HG03460 (cell line): ENCODE measurements at regions not wholly inside any gene's neighbourhood (a gene's known extent, or its start where the extent isn't known, plus 50 kb on each side); places are given as distances from the start of the nearest gene placed in this dataset.

ENCODE experiments used
- ATAC-seq: cut with Tn5 transposase; IDR thresholded peaks from one replicate; pipeline ENCODE4 v1.9.1; 2021; ENCODE audit not compliant: unreplicated experiment

DNA sequence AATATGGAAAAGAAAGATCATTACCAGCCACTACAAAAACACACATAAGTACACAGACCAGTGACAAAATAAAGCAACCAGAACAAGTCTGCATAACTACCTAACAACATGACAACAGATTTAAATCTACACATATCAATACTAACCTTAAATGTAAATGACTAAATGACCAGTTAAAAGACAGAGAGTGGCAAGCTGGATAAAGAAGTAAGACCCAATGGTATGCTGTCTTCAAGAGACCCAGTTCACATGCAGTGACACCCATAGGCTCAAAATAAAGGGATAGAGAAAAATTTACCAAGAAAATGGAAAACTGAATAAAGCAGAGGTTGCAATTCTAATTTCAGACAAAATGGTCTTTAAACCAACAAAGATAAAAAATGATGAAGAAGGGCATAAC lies 938.1 kb downstream of the EFNA5 start:
- no peak for ATAC-seq

DNA sequence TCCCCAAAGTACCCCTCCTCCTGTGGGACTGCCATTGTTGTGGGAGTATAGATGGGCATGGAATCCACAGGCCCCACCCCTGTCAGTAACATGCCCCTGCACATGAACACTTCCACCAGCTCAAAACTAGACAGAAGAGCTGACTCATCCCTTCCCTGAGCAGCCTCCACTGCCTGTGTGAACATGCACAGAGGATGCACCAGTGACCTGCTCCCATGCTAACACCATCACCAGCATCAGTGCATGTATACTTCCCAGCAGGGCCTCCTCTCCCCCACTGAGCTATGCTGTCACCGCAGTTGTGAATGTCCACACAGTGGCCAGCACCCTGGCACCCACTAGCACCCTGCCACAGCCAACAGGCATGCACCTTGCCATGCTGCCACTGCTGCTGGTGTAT lies 939.8 kb downstream of the EFNA5 start:
- ATAC-seq = no peak

DNA sequence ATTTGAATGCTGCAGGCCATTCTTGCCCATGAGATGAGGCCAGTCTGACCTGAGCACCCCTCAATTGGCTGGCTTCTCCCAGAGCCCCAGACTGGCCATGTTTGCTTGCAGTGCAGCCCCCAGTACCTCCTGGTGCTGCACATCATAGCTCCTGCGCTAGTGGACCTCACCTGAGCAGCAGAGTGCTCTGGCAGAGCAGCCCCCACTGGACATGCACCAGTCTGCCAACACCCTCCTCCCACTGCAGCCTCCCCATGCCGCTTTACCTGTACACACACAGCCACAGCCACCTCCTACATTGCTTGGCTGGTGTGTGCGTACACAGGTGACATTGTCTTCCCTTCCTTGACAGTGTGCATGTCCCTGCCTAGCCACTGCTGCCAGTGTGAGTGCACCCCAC lies 940.2 kb downstream of the EFNA5 start:
- no peak for ATAC-seq

DNA sequence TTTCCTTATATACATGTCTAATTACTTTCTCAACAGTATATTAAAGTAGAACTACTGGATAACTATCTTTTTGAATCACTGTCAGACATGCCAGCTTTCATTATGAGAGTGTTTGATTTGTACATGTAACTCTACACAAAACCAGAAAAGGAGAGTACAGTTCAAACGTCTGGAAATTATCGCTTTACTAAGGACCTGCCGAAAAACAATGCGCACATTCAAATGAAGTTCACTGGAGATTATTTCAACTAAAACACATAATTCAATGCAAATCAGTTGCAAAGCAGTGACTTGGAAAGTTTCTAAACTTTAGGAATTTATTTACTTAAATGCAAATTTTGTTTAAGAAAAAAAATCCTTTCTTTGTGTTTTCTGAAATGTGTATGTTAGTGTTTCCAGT lies 942.5 kb downstream of the EFNA5 start:
- no peak for ATAC-seq

DNA sequence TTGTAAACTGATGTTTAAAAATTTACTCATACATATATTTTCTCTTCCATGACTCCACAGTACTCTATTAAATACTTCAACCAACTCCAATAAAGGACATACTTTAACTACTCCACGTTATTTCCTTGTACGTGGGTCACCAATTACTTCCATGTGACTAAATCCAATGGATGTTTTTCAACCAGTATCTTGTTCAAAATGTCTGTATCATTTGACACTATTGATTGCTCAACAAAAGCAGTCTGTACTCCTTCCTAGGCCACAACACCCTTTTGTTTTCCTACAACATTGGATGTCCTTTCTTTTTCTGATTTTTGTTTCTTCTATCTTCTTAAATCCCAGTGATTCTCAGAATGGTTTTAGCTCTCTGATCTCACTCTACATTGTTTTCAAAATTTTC lies 943.7 kb downstream of the EFNA5 start:
- ATAC-seq = no peak

DNA sequence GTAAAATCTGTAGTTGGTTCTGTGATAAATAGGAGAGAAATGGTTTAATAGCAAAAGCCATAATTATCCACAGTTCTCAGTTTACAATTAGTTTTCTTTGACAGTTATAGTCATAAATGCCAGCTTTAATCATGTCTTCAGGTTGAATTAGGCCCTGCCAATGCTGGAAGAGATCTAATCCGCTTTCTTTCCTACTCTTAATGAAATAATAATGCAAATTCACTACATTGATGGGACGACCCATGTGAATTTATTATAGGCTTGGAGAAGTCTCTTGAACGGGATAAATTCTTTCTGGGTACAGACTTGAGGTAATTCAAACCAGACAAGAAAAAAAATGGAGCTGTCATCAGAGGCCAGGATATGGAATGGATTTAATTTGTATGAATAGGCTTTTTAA lies 950.4 kb downstream of the EFNA5 start:
- no peak for ATAC-seq

DNA sequence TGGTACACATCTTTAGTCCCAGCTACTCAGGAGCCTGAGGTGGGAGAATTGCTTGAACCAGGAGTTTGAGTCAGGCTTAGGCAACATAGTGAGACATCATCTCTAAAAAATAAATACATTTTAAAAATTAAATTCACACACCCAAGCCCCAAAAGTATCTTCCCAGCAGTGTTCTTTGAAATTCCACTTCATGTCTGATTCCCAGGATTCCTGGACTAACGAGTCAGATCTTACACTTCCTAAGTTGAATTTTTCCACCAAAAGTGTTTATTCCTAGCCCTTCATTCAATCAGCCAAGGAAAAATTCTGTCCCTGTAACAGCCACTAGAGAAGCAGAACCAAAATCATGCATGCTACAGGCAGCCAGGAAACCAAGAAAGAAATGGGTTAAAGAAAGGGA lies 970.9 kb downstream of the EFNA5 start:
- ATAC-seq = no peak

DNA sequence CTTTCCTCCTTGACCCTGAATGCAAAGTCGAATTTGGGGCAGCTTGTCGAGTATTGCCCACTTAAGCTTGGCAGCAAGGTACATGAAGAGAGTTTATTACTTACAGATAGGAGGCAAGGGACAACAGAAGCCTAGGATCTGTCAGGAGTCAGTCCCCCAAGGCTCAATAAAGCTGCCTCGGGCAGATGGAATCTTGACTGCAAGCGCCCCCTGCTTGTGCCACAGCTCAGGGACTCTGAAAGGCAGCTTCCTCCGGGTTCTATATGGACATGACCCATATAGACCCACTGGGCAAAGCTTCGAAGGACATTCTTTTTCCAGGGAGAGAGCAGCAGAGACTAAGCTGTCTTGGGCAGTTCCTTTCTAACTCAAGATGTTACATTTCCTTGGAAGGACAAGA lies 971.5 kb downstream of the EFNA5 start:
- ATAC-seq = no peak

DNA sequence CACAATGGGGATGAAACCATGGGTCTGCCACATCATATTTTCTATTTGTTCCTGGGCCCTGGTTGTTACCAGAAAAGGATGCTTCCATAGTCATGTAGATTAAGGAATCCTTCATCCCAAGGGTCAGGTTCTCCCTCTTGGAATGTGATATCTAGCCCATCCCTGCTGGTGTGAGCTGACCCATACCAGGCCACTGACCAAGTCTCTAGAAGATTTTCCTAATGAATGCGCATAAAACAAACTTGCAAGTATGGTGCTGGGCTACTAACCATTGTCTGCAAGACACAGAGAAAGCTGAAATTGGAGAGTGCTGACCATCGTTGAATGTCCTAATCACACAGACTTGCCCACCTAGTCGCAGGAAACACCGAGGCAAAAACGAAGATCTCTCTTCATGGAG lies 972.6 kb downstream of the EFNA5 start:
- no peak for ATAC-seq

DNA sequence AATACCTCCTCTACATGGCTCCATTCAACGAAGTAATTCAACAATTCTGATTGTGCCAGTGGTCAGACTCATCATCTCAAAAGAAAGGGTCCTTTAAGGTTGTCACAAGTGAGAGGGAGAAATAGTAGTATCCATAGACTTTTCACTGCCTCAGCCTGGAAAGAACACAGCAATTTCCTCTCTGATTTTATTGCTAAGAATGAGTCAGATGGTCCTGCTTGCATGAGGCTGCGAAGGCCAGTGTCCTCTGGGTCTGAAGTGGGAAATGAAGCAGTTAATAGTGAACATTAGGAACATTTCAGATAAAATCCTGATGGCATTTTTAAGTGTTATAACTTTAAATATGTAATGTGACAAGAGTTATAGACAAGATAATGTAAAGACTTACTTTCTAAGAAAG lies 979.0 kb downstream of the EFNA5 start:
- no peak for ATAC-seq

DNA sequence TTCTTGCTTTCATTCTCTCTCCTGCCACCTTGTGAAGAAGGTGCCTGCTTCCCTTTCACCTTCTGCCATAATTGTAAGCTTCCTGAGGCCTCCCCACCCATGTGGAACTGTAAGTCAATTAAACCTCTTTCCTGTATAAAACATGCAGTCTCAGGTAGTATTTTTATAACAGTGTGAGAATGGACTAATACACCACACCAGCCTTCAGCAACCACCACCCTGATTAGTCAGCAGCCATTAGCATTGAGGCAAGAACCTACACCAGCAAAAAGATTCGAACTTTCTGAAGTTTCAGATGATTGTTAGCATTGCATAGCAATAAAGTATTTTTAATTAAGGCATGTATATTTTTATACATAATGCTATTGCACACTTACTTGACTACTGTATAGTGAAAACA lies 980.2 kb downstream of the EFNA5 start:
- no peak for ATAC-seq

DNA sequence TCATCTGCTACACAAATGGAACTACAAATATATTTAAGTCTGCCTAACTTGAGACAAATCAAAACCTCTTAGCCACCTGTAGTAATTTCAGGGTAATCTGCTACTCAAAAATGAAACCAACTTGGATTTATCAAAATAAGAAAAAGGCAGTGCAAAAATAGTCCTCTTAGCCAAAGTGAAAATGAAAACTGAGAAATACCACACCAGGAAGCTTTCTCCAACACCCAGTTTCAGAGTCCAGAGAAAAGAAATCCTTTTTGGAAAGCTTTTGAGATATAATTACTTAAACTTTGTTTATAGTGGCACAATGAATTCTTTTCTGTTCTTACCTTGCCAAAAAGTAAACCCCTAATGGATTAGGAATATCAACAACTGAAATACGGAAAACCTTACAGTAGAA lies 990.4 kb downstream of the EFNA5 start:
- ATAC-seq = peak; percentile 78

DNA sequence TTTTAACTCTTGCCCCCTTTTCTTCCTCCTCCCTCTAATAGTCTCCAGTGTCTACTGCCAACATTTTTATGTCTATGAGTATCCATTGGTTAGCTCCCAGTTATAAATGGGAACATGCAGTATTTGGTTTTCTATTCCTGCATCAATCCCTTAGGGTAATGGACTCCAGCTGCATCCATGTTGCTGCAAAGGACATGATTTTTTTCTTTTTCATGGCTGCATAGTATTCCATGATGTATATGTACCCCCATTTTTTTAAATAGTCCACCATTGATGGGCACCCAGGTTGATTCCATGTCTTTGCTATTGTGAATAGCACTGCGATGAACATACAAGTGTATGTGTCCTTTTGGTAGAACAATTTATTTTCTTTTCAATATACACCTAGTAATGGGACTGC lies 993.7 kb downstream of the EFNA5 start:
- ATAC-seq = no peak

DNA sequence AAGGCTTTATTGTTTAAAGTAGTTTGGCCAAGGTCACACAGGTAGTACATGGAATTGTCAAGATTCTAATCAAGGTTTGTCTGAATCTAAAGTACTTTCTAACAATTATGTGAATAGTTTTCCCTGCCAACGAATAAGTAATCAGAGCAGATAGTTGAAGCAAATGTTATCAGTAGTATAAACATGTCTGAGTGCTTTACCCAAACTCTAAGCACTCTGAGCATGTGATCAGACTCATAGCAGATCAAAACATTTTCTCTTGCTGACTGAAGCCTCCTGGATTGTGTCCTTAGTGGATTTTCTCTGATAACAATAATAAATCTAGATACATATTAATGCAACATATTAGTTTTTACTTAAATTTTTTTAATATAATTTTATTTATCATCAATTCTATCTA lies 995.0 kb downstream of the EFNA5 start:
- no peak for ATAC-seq

DNA sequence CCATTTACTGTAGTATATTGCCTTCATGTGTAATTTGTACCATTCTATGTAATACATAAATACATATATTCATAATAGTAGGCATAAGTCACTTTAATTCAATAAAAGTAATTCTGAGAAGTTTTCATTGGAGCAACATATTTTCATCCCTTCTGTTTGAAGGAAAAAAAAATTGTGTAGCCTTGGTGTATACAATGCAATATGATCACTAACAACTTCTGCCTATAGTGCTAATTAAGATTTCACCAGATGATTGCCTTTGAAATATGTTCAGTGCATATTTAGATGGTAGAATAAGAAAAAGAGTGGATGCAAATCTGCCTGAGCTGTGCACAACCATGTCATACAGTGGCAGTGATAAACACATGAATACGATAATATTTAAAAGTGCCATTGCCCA lies 996.8 kb downstream of the EFNA5 start:
- no peak for ATAC-seq

DNA sequence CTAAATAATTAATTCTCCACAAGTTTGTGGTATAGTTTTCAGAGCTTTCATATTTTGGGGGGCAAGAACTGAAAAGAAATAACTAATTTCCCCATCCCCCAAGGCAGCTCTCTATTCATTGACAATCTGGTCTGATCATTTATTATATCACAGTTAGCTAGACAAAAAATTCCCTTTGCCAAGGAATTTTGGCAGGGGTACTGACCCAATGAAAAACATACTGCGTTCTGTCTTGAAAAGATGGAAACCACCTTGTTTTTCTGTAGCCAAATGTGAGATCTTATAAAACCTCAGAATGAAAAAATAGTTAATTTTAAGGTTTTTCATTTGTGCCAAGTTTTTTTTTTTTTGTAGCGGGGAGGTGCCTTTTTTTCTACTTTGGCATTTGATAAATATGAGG lies 1008.9 kb downstream of the EFNA5 start:
- ATAC-seq = no peak

DNA sequence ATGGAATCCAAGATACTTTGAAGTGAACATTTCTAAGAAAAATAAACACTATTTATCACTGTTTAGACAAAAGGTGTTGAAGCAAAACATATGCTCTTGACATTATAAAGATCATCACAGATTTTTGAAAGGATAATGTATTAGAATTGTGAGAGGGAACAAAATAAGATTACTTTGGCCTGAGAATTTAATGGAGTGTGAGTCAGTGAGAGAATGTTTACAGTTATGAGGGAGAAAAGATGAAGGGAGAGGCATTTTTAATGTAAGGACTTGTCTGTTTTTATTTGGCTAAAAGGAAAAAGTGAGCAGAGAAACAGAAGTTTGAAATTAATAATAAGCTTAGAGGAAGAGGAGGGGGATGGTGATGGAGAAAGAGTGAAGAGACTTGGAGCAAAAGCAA lies 1010.1 kb downstream of the EFNA5 start:
- ATAC-seq = no peak

DNA sequence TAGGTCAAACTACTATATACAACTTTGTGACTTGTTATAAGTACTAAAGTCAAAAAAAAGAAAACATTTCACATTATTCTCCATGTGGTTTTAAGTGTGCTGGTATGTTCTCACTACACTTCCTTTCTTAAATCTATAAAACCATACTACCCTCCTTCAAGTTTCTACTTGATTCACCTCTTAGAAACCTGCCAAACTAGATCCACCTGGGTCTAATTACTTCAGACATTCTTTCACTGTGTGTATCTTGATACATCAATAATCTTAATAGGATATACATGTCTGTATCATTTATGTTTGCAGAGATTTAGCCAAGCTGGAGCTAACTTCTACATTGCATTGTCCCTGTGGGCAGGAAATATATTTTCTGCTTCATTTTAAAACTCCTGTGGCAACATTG lies 1012.6 kb downstream of the EFNA5 start:
- no peak for ATAC-seq

DNA sequence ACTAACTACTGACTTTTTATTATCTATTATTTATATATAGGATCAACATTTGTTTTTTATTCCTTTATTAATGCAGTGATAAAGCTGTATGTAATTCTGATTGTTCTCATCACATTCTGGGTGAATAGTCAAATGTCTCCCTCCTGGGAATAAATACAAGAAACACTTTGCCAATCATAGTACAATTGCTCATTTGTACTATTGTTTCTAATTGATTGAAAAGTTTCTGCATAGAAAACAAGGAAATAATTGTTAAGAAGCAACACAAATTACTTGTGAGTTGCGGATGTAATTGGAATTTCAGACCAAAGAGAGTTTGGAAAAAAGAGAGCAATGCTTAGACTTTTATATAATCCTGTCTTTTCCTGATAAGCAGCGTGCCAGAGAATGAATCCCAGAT lies 1013.9 kb downstream of the EFNA5 start:
- ATAC-seq = no peak

DNA sequence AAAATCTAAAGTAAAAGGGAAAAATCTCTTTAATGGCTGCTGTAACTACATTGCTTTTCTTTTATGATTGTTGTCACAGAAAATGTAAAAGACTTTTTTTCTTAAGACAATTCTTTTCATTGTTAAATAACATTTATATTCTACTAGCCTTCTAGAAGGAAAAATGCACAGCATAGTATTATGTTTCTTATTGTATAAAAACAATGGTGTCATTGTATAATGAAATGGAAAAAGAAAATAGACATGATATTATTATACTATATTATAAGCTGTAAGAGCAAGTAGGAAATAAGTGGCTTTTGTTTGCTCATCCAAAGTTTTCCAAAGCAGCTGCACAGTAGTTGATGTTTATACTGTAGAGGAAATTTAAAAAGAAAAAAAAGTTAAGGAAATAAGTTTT lies 1021.7 kb downstream of the EFNA5 start:
- no peak for ATAC-seq

DNA sequence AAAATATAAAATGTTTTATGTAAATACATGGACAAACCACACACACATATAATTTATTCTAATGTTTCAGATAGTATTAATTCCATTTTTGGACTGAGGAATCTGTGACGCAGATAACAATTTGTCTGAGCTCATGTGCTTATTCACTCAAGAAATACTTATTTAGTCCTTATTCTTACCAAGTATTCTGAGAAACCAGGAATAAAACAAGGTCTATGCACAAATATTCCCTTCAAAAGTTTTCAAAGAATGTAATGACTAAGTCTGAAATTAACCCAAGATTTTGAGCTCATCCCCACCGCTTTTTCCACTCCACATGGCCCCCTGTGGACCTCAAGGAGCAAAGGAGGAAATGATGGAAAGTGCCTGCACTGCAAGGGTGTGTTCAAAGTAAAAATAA lies 1022.3 kb downstream of the EFNA5 start:
- no peak for ATAC-seq

DNA sequence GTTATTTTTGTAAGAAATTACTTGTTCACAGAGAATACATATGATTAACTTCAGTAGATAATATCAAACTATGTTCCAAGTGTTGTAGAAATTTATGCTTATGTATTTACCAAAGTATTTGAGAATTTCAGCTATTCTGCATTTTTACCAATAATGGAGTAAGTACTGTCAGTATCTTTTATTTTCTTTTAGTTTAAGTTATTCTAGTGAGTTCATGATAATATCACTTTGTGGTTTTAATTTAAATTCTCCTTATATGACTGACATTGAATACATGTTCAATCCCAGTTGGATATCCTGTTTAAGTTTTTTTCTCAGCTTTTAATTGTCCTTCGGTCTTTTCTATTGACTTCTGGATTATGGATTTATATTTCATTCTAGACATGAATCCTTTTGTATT lies 1024.6 kb downstream of the EFNA5 start:
- no peak for ATAC-seq

DNA sequence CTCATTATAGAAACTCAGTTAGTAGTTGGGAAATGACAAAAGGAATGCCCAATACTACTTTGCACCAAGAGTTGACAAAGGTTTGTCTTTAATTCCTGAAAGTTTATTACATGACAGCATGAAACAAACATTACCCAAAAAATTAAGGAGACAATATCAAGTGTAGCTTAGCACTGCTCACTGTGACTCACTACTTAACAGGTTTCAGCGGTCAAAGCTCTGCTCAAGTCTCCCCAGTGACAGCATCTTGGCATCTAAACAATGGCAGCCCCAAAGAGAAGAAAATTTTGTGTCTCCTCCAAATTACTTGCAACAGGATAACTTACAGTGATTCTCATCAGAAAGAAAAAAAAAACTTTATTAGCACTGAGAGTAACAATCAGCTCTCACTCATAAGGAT lies 1030.2 kb downstream of the EFNA5 start:
- no peak for ATAC-seq

DNA sequence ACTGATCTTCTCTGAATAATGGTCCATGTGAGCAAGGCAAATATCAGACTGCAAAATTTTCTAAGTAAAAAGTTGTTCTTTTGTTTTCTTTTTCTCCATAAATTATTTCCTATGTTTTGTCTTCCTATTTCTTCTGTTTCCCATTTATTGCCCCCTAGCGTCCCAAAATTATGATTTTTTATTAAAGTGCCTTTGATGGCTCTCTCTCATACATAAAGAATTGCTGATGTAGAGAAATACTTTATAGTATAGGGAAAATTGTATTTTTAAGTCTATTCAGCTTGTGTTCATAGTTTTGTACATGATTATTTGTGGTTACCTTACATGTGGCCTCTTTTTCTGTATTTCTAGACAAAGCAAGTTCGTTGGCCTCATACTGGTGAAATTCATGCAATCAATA lies 1031.2 kb downstream of the EFNA5 start:
- no peak for ATAC-seq
